Activated gamma-delta T cell treated with Interleukin-2 at 50 U/mL for 16 hours (primary cell): ENCODE measurements at regions not wholly inside any gene's neighbourhood (a gene's known extent, or its start where the extent isn't known, plus 50 kb on each side); places are given as distances from the start of the nearest gene placed in this dataset.

Experiments
- DNase-seq: peaks from one replicate; pipeline ENCODE4 v3.0.0-alpha.2; 2020

DNA sequence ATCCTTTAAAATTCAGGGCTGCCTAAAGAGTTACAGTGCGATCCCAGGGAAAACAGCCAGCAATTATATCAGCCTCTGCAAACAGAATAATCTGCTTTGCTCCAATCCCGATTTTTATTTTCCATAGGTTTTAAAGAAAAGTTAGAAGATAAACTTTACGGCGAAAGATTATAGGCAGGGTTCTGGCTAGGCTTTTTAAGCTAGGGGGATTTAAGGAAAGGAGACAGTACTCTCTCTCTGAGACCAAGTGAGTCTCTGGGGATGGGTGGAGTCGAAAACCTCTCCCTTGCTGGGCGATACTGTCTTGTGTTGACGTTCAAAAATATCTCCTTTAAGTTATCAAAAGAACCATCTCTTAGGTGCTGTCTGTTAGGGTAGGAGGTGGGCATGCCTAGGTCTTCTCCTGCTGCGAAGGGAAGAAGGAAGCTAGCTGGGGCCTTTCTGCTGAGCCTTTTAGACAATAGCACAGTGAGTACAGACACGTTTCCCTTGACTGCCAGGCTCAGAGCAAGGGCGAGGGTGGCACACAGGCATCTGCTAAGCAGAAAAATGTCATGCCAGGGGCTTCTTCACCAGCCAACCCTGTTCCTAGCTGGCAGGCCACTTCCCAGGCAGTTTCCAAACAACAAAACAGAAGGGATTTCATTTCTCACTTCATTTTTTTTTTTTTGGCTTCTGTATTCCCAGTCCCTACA lies 167.9 kb upstream of the MAF start:
- DNase-seq: no peak

- no peak for DNase-seq
These were observed 167.1 kb upstream of the MAF start for GRCh38 chr16:79767421-79768275.

DNA sequence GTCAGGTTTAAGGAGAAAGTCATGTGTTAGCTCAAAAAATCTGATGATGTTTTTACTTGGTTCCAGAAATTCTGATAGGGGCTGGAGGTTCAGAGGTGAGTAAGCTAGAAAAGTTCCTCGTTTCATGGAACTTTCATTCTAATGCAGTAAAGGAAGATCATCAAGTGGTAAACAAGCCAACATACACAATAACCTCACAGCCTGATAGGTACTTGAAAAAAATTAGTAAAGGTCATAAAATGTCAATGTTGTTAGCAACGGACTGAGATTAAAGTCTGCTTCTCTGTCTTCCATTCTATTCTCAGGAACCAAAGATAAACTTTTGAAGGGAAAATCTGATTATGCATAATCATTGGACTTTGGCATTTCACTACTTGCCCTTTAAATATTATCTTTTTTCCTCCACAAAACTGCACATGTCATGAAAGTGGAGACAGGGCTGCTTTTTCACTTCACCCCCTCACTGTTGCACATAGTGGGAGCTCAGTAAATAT lies 165.4 kb upstream of the MAF start:
- no peak for DNase-seq

GRCh38 chr16:79765431-79765830 lies 164.9 kb upstream of the MAF start:
- no peak for DNase-seq

GRCh38 chr16:79764415-79765110 lies 164.0 kb upstream of the MAF start:
- DNase-seq: no peak

DNA sequence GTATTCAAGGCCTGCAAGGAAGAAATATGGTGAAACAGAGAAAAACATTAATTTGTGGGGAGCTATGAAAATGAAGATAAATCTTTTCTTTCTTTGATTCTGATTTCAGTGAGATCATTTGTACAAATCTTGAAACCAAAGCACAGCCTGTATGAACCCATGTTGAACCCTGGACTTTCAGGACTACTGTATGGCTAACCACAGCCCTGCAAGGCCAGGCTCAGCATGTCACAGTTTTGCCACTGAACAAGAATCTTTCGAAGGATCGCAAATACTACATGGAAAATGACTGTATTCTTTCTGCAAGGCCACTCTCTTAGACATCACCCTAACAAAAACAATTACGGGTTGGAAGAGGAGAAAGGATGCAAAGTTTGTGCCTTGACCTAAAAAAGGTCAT lies 161.7 kb upstream of the MAF start:
- no peak for DNase-seq

DNA sequence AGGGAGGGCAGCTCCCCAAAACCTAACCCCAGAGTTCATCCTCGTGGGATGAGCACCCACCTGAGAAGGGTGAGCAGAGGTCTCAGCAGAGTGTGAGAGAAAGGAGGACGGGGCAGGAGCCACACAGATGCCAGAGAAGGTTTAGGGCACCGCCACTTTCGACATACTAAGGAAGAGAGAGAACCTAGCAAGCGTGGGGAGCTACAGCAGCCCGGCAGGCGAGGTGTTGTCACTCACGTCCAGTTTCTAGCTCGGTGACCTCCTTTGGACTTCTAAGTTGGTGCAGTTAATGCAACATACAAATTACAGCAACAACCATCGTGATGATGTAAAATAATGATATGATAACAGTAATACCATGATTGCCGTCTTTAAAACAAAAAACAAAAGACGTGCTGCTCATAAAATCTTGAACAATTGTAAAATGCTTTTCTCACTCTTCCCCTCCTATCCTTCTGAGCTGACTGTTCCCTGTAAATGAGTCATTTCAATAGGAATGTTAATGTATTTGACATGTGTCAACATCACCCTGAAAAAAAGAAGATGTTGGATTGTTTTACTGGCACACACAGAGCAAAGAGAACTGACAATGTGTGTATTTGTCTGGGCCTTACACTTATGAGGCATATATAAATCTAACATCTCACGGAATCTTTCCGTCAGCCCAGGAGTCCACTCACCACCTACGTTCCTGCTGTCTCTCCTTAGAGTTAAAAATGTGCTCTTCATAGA lies 158.2 kb upstream of the MAF start:
- no peak for DNase-seq

- DNase-seq: no peak
These were observed 157.4 kb upstream of the MAF start for GRCh38 chr16:79757968-79758367.

DNA sequence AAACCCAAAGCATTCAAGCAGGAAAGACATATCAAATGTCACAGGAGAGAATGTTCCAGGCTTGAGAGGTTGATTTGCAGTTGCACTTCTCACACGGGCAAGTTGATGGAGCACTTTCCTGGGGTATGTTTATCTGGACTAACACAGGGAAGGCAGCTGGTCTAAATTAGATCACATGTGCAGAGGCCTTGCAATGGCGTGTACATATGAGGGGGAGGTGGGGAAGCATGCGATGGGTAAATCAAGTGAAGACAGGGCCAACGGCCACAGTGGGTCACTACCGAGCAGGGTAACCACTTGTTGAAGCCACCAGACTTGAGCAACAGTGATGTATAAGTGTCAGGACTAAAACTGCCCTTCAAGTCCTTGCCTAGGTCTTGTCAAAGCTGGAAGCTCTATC lies 156.6 kb upstream of the MAF start:
- no peak for DNase-seq

GRCh38 chr16:79756571-79756970 lies 156.0 kb upstream of the MAF start:
- DNase-seq: no peak

DNA sequence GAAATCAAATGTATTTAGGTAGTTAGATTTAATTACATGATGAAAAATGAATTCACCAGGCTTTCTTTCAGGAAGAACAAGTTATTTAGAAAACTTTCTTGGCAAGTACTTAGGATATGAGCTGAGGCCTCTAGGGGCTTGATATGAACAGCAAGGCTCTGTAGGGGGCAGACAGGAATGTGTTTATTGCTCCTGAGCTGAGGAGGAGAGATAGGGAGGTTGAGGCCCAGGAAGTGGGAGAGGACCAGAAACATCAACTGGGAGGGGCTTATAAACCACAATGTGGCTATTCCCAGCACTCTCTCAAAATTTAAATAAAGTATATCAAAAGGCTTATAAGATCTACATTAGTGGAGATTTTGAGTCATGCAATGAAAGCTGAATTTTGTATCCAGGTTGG lies 154.0 kb upstream of the MAF start:
- no peak for DNase-seq

DNA sequence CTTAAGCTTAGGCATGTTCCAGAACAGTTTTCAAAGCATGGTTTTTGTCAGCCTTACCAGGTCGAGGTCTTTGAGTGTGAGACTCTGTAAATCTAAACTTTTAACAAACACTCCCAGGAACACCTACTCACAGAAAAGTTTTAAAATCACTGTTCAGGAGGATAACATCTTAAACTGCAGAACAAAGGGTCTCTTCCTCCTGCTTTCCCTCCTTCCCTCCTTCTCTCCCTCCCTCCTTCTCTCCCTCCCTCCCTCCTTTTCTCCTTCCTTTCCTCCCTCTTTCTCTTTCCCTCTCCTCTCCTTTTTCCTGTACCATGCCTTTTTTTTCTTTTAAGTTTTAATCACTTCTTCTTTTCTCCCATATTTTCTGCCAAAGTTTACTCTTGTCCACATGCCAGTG lies 153.5 kb upstream of the MAF start:
- no peak for DNase-seq

DNA sequence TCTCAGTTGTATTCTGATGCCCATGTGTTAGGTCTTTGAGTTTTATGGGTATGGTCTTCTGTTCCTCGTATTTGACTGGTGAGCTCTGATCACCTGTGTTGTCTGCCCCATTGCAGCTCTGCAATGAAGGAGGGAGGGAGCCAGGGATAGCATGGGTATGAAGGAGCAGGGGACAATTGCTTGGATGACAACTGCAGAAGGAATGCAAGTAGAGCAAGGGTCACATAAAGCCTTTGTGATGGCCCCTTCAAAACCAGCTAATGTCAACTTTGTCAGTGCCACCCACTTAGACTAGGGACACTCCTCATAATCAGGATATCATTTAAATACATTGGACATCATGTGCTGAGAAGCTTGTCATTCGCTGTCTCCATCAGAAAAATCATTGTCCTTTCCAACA lies 152.7 kb upstream of the MAF start:
- DNase-seq: no peak

- no peak for DNase-seq
These were observed 151.9 kb upstream of the MAF start for GRCh38 chr16:79752396-79752795.

DNA sequence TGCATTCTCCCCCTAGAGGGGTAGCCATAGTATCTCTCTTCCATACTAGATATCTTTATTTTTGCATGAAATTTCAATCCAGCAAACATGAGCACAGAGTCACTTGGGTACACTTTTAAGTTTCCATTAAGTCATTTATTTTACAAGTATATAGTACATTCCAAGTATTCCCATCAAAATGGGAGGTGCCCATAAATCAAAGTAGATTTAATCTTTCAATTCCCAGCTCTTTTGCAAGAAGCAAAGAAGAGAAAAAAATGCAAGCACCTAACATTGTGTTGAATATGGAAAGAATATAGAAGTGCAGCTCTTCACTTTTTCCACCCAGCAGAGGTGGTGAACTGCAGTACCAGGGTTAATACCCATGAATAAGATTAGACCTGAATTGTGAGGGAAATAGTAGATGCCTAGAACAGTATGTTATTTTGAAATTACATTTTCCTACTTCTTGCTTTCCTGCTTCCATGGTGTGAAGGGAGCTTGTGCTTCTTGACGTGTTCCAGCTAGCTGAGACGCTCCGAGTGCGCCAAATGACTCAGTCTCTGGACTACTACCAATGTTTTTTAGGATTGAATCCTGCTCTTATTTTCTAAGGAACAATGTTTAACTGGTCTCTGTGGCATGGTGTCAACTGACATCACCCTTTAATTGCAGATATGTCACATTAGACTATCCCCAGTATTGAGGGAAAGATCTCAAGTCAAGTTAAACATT lies 151.1 kb upstream of the MAF start:
- no peak for DNase-seq

GRCh38 chr16:79750311-79750710 lies 149.8 kb upstream of the MAF start:
- no peak for DNase-seq

DNA sequence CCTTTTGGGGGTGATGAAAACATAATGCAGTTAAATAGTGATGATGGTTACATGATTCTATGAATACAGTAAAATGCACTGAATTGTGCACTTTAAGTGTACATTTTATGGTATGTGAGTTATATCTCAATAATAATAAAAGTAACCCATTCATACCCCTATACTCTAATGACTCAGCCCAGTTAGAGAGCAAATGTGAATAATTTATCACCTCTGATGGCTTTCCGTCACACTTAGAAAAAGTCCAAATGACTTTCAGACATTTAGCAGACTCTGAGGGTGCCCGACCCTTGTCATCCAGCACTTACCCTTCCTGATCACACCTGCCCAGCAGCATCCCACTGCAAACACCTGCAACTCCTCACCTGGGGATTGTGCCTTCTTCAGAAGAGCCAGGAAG lies 148.1 kb upstream of the MAF start:
- no peak for DNase-seq

DNA sequence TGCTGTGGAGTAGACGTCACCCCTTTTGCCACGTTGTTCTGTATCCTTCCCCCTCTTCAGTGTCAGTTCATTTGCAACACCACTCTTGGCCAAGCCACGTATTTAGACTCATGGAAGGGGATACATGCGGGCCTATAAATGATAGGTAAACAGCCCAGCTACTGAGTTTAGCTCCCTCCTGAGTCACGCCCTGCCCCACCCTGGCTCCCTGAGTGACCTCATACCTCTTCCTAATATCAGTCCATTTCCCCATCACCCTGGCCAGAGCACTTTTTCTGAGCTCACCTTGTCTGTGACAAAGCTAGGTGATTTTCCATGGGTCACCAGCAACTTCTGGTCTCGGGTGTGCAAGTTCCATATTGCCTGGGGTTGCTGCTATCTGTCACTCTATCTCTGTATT lies 147.2 kb upstream of the MAF start:
- DNase-seq: no peak

GRCh38 chr16:79740252-79740651 lies 139.7 kb upstream of the MAF start:
- no peak for DNase-seq

DNA sequence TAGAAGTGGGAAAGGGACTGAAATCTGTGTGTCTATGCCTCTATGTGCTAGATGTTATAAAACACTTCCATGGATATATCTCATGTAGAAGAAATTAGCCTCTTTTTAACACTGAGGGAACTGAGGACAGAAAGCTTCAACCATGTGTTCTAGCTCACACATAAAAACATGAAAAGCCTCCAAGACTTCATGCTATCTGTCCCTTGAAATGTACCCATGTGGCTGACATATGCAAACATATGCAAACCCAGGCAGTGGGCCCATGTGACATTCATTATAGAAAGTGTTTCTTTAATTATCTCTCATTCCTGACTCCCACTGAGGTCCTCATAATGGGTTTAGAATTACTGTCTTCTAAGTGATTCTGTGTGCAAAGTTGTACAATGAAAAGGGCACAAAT lies 134.7 kb upstream of the MAF start:
- no peak for DNase-seq

DNA sequence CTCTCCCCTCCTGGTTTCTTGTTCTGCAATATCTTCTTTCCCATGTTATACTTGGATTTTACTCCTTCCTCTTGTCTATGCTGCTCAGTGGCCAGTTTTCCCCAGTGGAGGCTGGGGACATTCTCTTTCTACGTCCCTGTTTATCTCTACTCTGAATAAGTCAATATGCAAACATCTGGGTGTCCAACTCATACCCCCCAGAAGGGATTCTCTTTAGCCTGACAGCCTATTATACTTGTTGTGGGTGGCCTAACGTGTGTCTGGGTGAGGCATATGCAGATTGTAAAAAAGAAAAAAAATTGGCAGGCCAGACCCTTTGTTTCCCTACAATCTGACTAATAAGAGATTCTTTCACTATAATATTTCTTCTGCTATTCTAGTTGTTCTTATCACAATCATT lies 134.2 kb upstream of the MAF start:
- DNase-seq: no peak

DNA sequence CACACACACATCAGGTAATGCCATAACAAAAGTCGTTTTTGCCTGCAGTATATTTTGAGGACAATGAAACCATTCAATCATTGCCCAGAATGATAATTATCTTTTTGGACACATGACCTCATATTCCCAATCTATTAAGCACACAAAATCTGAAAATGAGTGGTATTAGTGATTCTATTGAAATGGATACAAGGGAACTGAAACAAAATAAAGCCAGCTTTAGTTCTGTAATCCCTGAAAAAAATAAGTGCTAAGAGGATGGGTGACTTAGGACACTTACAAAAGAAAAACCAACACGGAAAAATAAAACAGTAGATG lies 128.3 kb upstream of the MAF start:
- no peak for DNase-seq
